PC-9 (cell line): ENCODE measurements at regions not wholly inside any gene's neighbourhood (a gene's known extent, or its start where the extent isn't known, plus 50 kb on each side); places are given as distances from the start of the nearest gene placed in this dataset.
A peak's percentile ranks its signal among the peaks of the same experiment; 100 is the strongest.

Source experiments
- BruUV-seq: library from RNA; stranded (reverse); fragments of 400-500 nt; replicated peaks from 2 replicates; lab custom pipeline; 2021; lab: Mats Ljungman, UMichigan
- CTCF ChIA-PET: fragments of 300-600 bp; sonication (Branson Sonifier 250); formaldehyde crosslinking; loops from one replicate; lab custom pipeline; 2022; ENCODE audit warnings: antibody characterized with exemption; lab: Charles Lee
- POLR2A ChIA-PET: fragments of 300-600 bp; sonication (Branson Sonifier 250); formaldehyde crosslinking; loops from one replicate; lab custom pipeline; 2022; ENCODE audit warnings: antibody characterized with exemption; ENCODE audit not compliant: unreplicated experiment; lab: Charles Lee
- DNase-seq, 2 experiments: peaks; one replicate each; pipeline versions ENCODE4 v3.0.0 to v3.0.0-alpha.2; 2015 to 2022; ENCODE audit warnings: mixed read lengths in 1 of 2
- H2AFZ ChIP-seq: fragments of 200-600 bp; sonication (generic); 2 replicates; pipeline ENCODE4 v1.8.1; 2017; ENCODE audit warnings: antibody characterized with exemption
- H3F3A ChIP-seq: fragments of 200-600 bp; sonication (generic); 2 replicates; pipeline ENCODE4 v1.8.1; 2017; ENCODE audit warnings: antibody characterized with exemption, mild to moderate bottlenecking, low read depth; ENCODE audit not compliant: insufficient read depth
- H3K27ac ChIP-seq: fragments of 200-600 bp; sonication (generic); 2 replicates; pipeline ENCODE4 v1.6.1; 2016; ENCODE audit warnings: mixed run types
- H3K27me3 ChIP-seq: fragments of 200-600 bp; sonication (generic); 2 replicates; pipeline ENCODE4 v1.6.1; 2016; ENCODE audit warnings: low read depth, mixed run types; ENCODE audit not compliant: insufficient read depth
- H3K36me3 ChIP-seq: fragments of 200-600 bp; sonication (generic); 2 replicates; pipeline ENCODE4 v1.6.1; 2016; ENCODE audit warnings: low read depth, mixed run types
- H3K4me1 ChIP-seq: fragments of 200-600 bp; sonication (generic); replicated peaks from 2 replicates; pipeline ENCODE4 v1.6.1; 2016; ENCODE audit warnings: mixed run types; ENCODE audit not compliant: insufficient read depth
- H3K4me2 ChIP-seq: fragments of 200-600 bp; sonication (generic); 2 replicates; pipeline ENCODE4 v1.6.1; 2017; ENCODE audit warnings: mixed run types
- H3K4me3 ChIP-seq: fragments of 200-600 bp; sonication (generic); 2 replicates; pipeline ENCODE4 v1.6.1; 2016; ENCODE audit warnings: mixed run types
- H3K79me2 ChIP-seq: fragments of 200-600 bp; sonication (generic); 2 replicates; pipeline ENCODE4 v1.6.1; 2017; ENCODE audit warnings: low read depth, mixed run types
- H3K9me2 ChIP-seq: fragments of 200-600 bp; sonication (generic); 2 replicates; pipeline ENCODE4 v1.8.1; 2017; ENCODE audit warnings: mild to moderate bottlenecking; ENCODE audit not compliant: insufficient read depth
- H3K9me3 ChIP-seq: fragments of 200-600 bp; sonication (generic); 2 replicates; pipeline ENCODE4 v1.8.1; 2016; ENCODE audit warnings: low read depth; ENCODE audit not compliant: insufficient read depth
- H4K20me1 ChIP-seq: fragments of 200-600 bp; sonication (generic); 2 replicates; pipeline ENCODE4 v1.8.1; 2017; ENCODE audit not compliant: insufficient read depth
- CTCF ChIP-seq: fragments of 200-600 bp; sonication (generic); conservative IDR thresholded peaks from 2 replicates; pipeline ENCODE4 v1.6.1; 2017; ENCODE audit warnings: mixed run types, antibody characterized with exemption, mild to moderate bottlenecking, moderate library complexity
- EZH2 ChIP-seq: fragments of 200-600 bp; sonication (generic); IDR thresholded peaks from 2 replicates; pipeline ENCODE4 v1.8.0; 2017; ENCODE audit warnings: antibody characterized with exemption, low read depth
- intact Hi-C: fragments of 100-400 bp; cut with micrococcal nuclease; formaldehyde crosslinking; loops from one replicate; pipeline ENCODE4 v1.10.0; 2022; ENCODE audit not compliant: unreplicated experiment

- no peaks in the 10 kb centered on the region for H3K79me2 ChIP-seq
- H3K27me3 ChIP-seq = no peaks in the 10 kb centered on the region
- H3K4me2 ChIP-seq = no peak overlapping the region
- no peak overlapping the region; the same call in 1 of the 2 replicates for H2AFZ ChIP-seq
- TF ChIP-seq EZH2 (no peak), CTCF (no peak)
- no peaks in the 10 kb centered on the region for H3K4me1 ChIP-seq
- no peak for DNase-seq
- POLR2A ChIA-PET = no interaction called here
- no TSS peak for BruUV-seq
- no peaks in the 10 kb centered on the region for H3F3A ChIP-seq
- intact Hi-C loops = no loop called here
- no peaks in the 10 kb centered on the region for H3K36me3 ChIP-seq
- H3K4me3 ChIP-seq = no peak overlapping the region
- CTCF ChIA-PET = no interaction called here
- no peaks in the 10 kb centered on the region for H4K20me1 ChIP-seq
- H3K9me2 ChIP-seq = no peaks in the 10 kb centered on the region
- H3K27ac ChIP-seq = no peak overlapping the region
- no peaks in the 10 kb centered on the region; the same call in 1 of the 2 replicates for H3K9me3 ChIP-seq
Observed at GRCh38 chr11:80327956-80328614, 887.3 kb upstream of the TENM4 start.

DNA sequence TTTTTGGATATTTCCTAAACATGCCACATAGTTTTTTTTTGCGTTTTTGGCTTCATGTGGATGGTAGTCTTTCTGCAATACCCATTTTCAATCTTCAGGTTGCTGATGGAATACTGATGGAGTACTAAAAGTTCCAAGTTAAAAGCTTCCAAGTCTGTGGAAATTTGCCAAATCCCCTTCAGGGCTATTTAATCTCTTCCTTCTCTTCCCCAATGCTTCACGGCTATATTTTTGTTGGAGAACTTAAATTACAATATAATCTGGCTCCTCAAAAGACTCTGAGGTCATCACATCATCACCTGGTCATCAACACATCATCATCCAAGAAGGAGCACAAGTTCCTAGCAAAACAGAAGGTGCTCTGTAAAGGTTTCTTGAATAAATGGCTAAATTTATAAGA is 881.0 kb upstream of the TENM4 start:
- CTCF ChIA-PET = no interaction called here
- Histone ChIP-seq H3K79me2 (no peaks in the 10 kb centered on the region), H3K36me3 (no peaks in the 10 kb centered on the region), H4K20me1 (no peaks in the 10 kb centered on the region), H3K4me1 (no peaks in the 10 kb centered on the region), H3K9me3 (no peaks in the 10 kb centered on the region), H3F3A (no peaks in the 10 kb centered on the region), H3K4me3 (no peak overlapping the region), H2AFZ (no peak overlapping the region), H3K9me2 (no peaks in the 10 kb centered on the region), H3K27me3 (no peaks in the 10 kb centered on the region), H3K27ac (no peak overlapping the region), H3K4me2 (no peak overlapping the region)
- no peak for DNase-seq
- no TSS peak for BruUV-seq
- POLR2A ChIA-PET = interaction anchor here (0.6 kb wide), 1 partner anchor 72 kb away, joined by 3 read pairs; no protein-coding TSS in a partner anchor
- intact Hi-C loops = loop anchor here (1.0 kb wide), 1 partner anchor 613 kb away; no protein-coding TSS in a partner anchor
- no peak for TF ChIP-seq CTCF
- TF ChIP-seq EZH2 = no peak

DNA sequence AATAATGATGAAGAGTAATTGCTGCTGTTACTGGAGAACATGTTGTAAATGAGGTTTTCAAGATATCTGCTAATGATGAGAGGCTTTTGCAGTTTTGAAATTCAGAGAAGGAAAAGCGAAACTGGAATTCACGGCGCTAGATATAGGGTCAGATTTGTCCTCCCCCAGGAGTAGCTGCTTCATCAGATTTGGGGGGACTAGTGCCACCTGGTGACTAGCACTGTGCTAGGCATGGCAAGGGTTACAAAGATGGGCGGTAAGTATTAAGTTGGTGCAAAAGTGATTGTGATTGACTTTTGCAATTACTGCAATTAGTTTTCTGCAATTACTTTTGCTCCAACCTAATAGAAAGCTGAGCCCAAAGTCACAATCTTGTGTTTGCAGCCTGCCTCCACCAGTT is 879.9 kb upstream of the TENM4 start:
- intact Hi-C loops = loop anchor here (1.0 kb wide), 1 partner anchor 612 kb away; no protein-coding TSS in a partner anchor
- POLR2A ChIA-PET = no interaction called here

More for the DNA sequence above, 879.9 kb upstream of the TENM4 start:
- no peak for DNase-seq
- no TSS peak for BruUV-seq
- H3K79me2 ChIP-seq = no peaks in the 10 kb centered on the region
- TF ChIP-seq CTCF = peak; percentile 28; the same call in 1 of the 2 replicates
- no peak for TF ChIP-seq EZH2
- no peak overlapping the region for H3K4me3 ChIP-seq
- H3K27me3 ChIP-seq = no peaks in the 10 kb centered on the region
- H3F3A ChIP-seq = no peaks in the 10 kb centered on the region
- H3K36me3 ChIP-seq = no peaks in the 10 kb centered on the region
- H2AFZ ChIP-seq = no peak overlapping the region
- no peaks in the 10 kb centered on the region for H4K20me1 ChIP-seq
- no peaks in the 10 kb centered on the region for H3K9me2 ChIP-seq
- no peaks in the 10 kb centered on the region for H3K9me3 ChIP-seq
- H3K27ac ChIP-seq = no peak overlapping the region
- H3K4me2 ChIP-seq = no peak overlapping the region
- CTCF ChIA-PET = interaction anchor here (0.6 kb wide), 1 partner anchor 165 kb away, joined by 4 read pairs; no protein-coding TSS in a partner anchor
- no peaks in the 10 kb centered on the region for H3K4me1 ChIP-seq
